Small intestine (tissue), 7 donors: ENCODE measurements at regions not wholly inside any gene's neighbourhood (a gene's known extent, or its start where the extent isn't known, plus 50 kb on each side); places are given as distances from the start of the nearest gene placed in this dataset.
A peak's percentile ranks its signal among the peaks of the same experiment; 100 is the strongest.

Source experiments
- DNase-seq, 2 donors: peaks; one replicate each; pipeline versions ENCODE4 v3.0.0 to v3.0.0-alpha.2; 2013
- FAIRE-seq: peaks from 2 replicates; lab custom pipeline; 2012; peaks lifted over from hg19 to GRCh38; lab: Jason Lieb, UNC
- H3K27ac ChIP-seq, 3 donors: one replicate each; pipeline ENCODE4 v1.5.1; 2013; ENCODE audit warnings: low read length in 2 of 3, mild to moderate bottlenecking in 2 of 3, control low read depth in 1 of 3, inconsistent platforms in 1 of 3, low read depth in 1 of 3, moderate library complexity in 1 of 3
- H3K27me3 ChIP-seq, 3 donors: one replicate each; pipeline ENCODE4 v1.6.1; 2013; ENCODE audit warnings: low read length in 3 of 3, inconsistent platforms in 1 of 3; ENCODE audit not compliant: control insufficient read depth in 3 of 3, insufficient read depth in 3 of 3
- H3K36me3 ChIP-seq, 3 donors: one replicate each; pipeline ENCODE4 v1.6.1; 2013; ENCODE audit warnings: low read length in 3 of 3, inconsistent platforms in 1 of 3, low read depth in 1 of 3, mild to moderate bottlenecking in 1 of 3, moderate library complexity in 1 of 3; ENCODE audit not compliant: control insufficient read depth in 3 of 3, insufficient read depth in 2 of 3
- H3K4me1 ChIP-seq, 3 donors: one replicate each; pipeline ENCODE4 v1.6.1; 2013; ENCODE audit warnings: low read length in 2 of 3, inconsistent platforms in 1 of 3, low read depth in 1 of 3, mild to moderate bottlenecking in 1 of 3, moderate library complexity in 1 of 3; ENCODE audit not compliant: control insufficient read depth in 3 of 3, insufficient read depth in 2 of 3
- H3K4me3 ChIP-seq, 3 donors: one replicate each; pipeline ENCODE4 v1.5.1; 2013; ENCODE audit warnings: low read length in 3 of 3, control low read depth in 1 of 3, inconsistent platforms in 1 of 3, low read depth in 1 of 3, mild to moderate bottlenecking in 1 of 3, moderate library complexity in 1 of 3
- H3K9me3 ChIP-seq, 2 donors: one replicate each; pipeline ENCODE4 v1.6.1; 2013; ENCODE audit warnings: low read depth in 1 of 2, low read length in 1 of 2; ENCODE audit not compliant: control insufficient read depth in 2 of 2, insufficient read depth in 1 of 2
- WGBS, 3 donors: extraction: QIAGEN DNeasy Blood & Tissue Kit; methylation state at CpG; one replicate each; pipeline ENCODE4 v1.1.7; 2013; 5-methylcytosine and 5-hydroxymethylcytosine counted together
- donor health status: healthy with polysubstance abuse.
- donor health status: control.
- donor health status: control.
- donor health status: Bipolar disorder and iron deficiency.
- donor health status: healthy.

GRCh38 chr9:93869088-93869487, 86.1 kb downstream of the BARX1 start:
- no peak for FAIRE-seq
- Histone ChIP-seq H3K4me1 (no peaks in the 10 kb centered on the region), H3K27me3 (peaks cover 0 to 5% (median 0%) of the 10 kb centered on the region in 3 donors), H3K4me3 (no peak overlapping the region), H3K27ac (no peak overlapping the region), H3K36me3 (no peaks in the 10 kb centered on the region), H3K9me3 (peaks cover 0 to 5% of the 10 kb centered on the region in 2 donors)
- no peak for DNase-seq
- 76 to 91% (median 86%) methylated on average over 5 of the region's 5 CpGs for WGBS, 3 donors

- no peak overlapping the region for H3K4me3 ChIP-seq
- H3K27ac ChIP-seq, result no peak overlapping the region
- FAIRE-seq, result no peak
- no peaks in the 10 kb centered on the region for H3K4me1 ChIP-seq
- H3K27me3 ChIP-seq, result peaks cover 0 to 12% (median 9%) of the 10 kb centered on the region in 3 donors
- peaks cover 0 to 4% of the 10 kb centered on the region in 2 donors for H3K9me3 ChIP-seq
- no peaks in the 10 kb centered on the region for H3K36me3 ChIP-seq
- WGBS, 3 donors, result 73 to 82% (median 82%) methylated on average over 5 of the region's 5 CpGs
- no peak for DNase-seq
These were observed 89.4 kb downstream of the BARX1 start for GRCh38 chr9:93865716-93866115.

GRCh38 chr9:93865245-93865644, 89.9 kb downstream of the BARX1 start:
- no peaks in the 10 kb centered on the region for H3K4me1 ChIP-seq
- WGBS, 3 donors, result 88 to 93% (median 91%) methylated on average over 7 of the region's 7 CpGs
- FAIRE-seq, result no peak

GRCh38 chr9:93864840-93865239, 90.3 kb downstream of the BARX1 start:
- DNase-seq, result no peak
- Histone ChIP-seq H3K36me3 (no peaks in the 10 kb centered on the region), H3K27me3 (peaks cover 0 to 21% (median 11%) of the 10 kb centered on the region in 3 donors), H3K27ac (no peak overlapping the region), H3K4me1 (no peaks in the 10 kb centered on the region), H3K9me3 (peaks cover 0 to 4% of the 10 kb centered on the region in 2 donors), H3K4me3 (no peak overlapping the region)
- 88 to 92% (median 90%) methylated on average over 9 of the region's 9 CpGs for WGBS, 3 donors
- no peak for FAIRE-seq

More at GRCh38 chr9:93865245-93865644, 89.9 kb downstream of the BARX1 start:
- Histone ChIP-seq H3K9me3 (peaks cover 0 to 4% of the 10 kb centered on the region in 2 donors), H3K27me3 (peaks cover 0 to 17% (median 9%) of the 10 kb centered on the region in 3 donors), H3K36me3 (no peaks in the 10 kb centered on the region), H3K27ac (no peak overlapping the region), H3K4me3 (no peak overlapping the region)
- DNase-seq, result no peak

- Histone ChIP-seq H3K27ac (no peak overlapping the region), H3K9me3 (peaks cover 0 to 4% of the 10 kb centered on the region in 2 donors), H3K36me3 (no peaks in the 10 kb centered on the region), H3K4me1 (no peaks in the 10 kb centered on the region), H3K4me3 (no peak overlapping the region), H3K27me3 (peaks cover 0 to 29% (median 16%) of the 10 kb centered on the region in 3 donors)
- peak in 1 of 2 donors; percentile 9 for DNase-seq
- FAIRE-seq, result no peak
- WGBS, 3 donors, result 11 to 24% (median 18%) methylated on average over 12 of the region's 12 CpGs
These were observed 91.1 kb downstream of the BARX1 start for GRCh38 chr9:93864032-93864431.

- no peak overlapping the region for H3K4me3 ChIP-seq
- FAIRE-seq, result no peak
- whole genome bisulfite sequencing, 3 donors, result 85 to 92% (median 92%) methylated on average over 6 of the region's 7 CpGs
These were observed 92.1 kb downstream of the BARX1 start for GRCh38 chr9:93862877-93863545.

GRCh38 chr9:93861736-93862358, 93.3 kb downstream of the BARX1 start:
- H3K27me3 ChIP-seq, result peaks cover 0 to 32% (median 16%) of the 10 kb centered on the region in 3 donors
- no peak overlapping the region for H3K27ac ChIP-seq
- H3K36me3 ChIP-seq, result no peaks in the 10 kb centered on the region
- 86 to 88% (median 88%) methylated on average over 5 of the region's 5 CpGs for WGBS, 3 donors
- H3K4me1 ChIP-seq, result no peaks in the 10 kb centered on the region
- DNase-seq (no peak), FAIRE-seq (no peak)
- no peak overlapping the region for H3K4me3 ChIP-seq
- H3K9me3 ChIP-seq, result peaks cover 0 to 4% of the 10 kb centered on the region in 2 donors

More at GRCh38 chr9:93862877-93863545, 92.1 kb downstream of the BARX1 start:
- no peak for DNase-seq
- Histone ChIP-seq H3K9me3 (peaks cover 0 to 4% of the 10 kb centered on the region in 2 donors), H3K36me3 (no peaks in the 10 kb centered on the region), H3K27ac (no peak overlapping the region), H3K27me3 (peaks cover 0 to 32% (median 16%) of the 10 kb centered on the region in 3 donors), H3K4me1 (no peaks in the 10 kb centered on the region)

- Histone ChIP-seq H3K4me1 (no peaks in the 10 kb centered on the region), H3K4me3 (no peak overlapping the region), H3K27ac (no peak overlapping the region), H3K9me3 (peaks cover 0 to 4% of the 10 kb centered on the region in 2 donors), H3K36me3 (no peaks in the 10 kb centered on the region), H3K27me3 (peaks cover 0 to 32% (median 18%) of the 10 kb centered on the region in 3 donors)
- FAIRE-seq, result no peak
- WGBS, 3 donors, result 15 to 30% (median 26%) methylated on average over 41 to 50 of the region's 50 CpGs
- DNase-seq, result peak in 1 of 2 donors; percentile 15
These were observed 94.2 kb downstream of the BARX1 start for GRCh38 chr9:93860694-93861658.
